MM.1S (cell line): ENCODE measurements at regions not wholly inside any gene's neighbourhood (a gene's known extent, or its start where the extent isn't known, plus 50 kb on each side); places are given as distances from the start of the nearest gene placed in this dataset.

Source experiments
- CTCF ChIP-seq: fragments of 300-600 bp; sonication (generic); IDR thresholded peaks from 2 replicates; pipeline ENCODE4 v1.5.1; 2016; ENCODE audit warnings: antibody characterized with exemption, low read length, mixed read lengths
- EZH2 ChIP-seq: fragments of 300-600 bp; sonication (generic); optimal IDR thresholded peaks from 2 replicates; pipeline ENCODE3; 2017; ENCODE audit warnings: low read depth, mild to moderate bottlenecking, antibody characterized with exemption, low read length, mixed read lengths

DNA sequence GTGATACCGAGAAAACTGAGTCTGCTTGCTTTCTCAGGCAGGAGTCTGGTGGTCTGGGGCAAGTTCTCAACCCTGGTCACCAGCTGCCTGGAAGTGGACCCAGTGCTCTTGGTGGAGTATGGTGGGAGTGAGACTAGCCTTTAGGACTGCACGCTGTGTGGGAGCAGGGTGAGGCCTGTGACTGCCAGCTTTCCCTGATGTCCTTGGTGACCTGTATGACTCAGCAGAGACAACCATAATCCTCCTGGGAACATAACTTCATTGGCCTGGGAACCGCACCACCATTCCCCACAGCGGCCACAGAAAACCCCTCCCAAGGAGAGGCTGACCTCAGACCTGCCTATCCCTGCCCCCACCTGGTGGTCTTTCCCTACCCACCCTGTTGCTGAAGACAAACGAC, 139.5 kb upstream of the CHRM2 start:
- TF ChIP-seq CTCF (no peak), EZH2 (no peak)
